PFSK-1 (cell line): ENCODE measurements at regions not wholly inside any gene's neighbourhood (a gene's known extent, or its start where the extent isn't known, plus 50 kb on each side); places are given as distances from the start of the nearest gene placed in this dataset.

ENCODE experiments used
- FOXP2 ChIP-seq: optimal IDR thresholded peaks from 2 replicates; pipeline ENCODE3; 2011; ENCODE audit warnings: borderline replicate concordance, control low read depth, inconsistent platforms; ENCODE audit not compliant: insufficient read depth; ENCODE audit errors: extremely low read length, extremely low read depth
- POLR2AphosphoS5 ChIP-seq: IDR thresholded peaks from 2 replicates; pipeline ENCODE4 v1.6.1; 2012; ENCODE audit warnings: low read depth, mild to moderate bottlenecking, control low read depth, low read length, moderate library complexity
- REST ChIP-seq, 2 experiments: IDR thresholded peaks; 2 replicates each; pipeline versions ENCODE4 v1.6.1 to v1.8.0; 2011 to 2012; ENCODE audit warnings: low read depth in 2 of 2, low read length in 2 of 2, control low read depth in 1 of 2, inconsistent platforms in 1 of 2, mild to moderate bottlenecking in 1 of 2, moderate library complexity in 1 of 2; ENCODE audit not compliant: insufficient read depth in 1 of 2
- SIN3A ChIP-seq: IDR thresholded peaks from 2 replicates; pipeline ENCODE4 v1.6.1; 2012; ENCODE audit warnings: mild to moderate bottlenecking, low read length, moderate library complexity, borderline replicate concordance; ENCODE audit not compliant: insufficient read depth
- TAF1 ChIP-seq: IDR thresholded peaks from 2 replicates; pipeline ENCODE4 v1.6.1; 2012; ENCODE audit warnings: low read length, control low read depth, borderline replicate concordance; ENCODE audit not compliant: insufficient read depth

DNA sequence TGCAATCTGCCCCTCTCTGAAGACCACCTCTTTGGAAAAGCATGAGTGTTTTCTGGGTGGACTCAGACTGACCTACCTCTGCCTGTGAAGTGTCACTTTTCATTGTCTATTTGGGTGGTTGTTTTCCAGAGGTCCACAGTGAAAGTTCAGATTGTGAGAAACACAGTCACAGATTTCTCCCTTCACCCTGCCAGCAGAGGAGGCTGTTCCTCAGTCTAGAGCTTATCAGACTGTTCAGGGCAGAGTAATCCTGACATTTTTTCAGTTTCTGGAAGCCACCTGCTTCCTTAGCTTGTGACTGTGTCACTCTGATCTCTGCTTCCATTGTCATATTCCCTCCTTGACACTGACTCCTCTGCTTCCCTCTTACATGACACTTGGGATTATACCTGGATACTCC is 55.4 kb upstream of the RMP24 start:
- TF ChIP-seq TAF1: no peak
- no peak for TF ChIP-seq REST (IDR thresholded peaks at IDR 0.05; ENCODE audit: insufficient read depth in 1 of 2, low read depth in 2 of 2, low read length in 2 of 2)
- no peak for TF ChIP-seq SIN3A
- no peak for TF ChIP-seq POLR2AphosphoS5
- no peak for TF ChIP-seq FOXP2

DNA sequence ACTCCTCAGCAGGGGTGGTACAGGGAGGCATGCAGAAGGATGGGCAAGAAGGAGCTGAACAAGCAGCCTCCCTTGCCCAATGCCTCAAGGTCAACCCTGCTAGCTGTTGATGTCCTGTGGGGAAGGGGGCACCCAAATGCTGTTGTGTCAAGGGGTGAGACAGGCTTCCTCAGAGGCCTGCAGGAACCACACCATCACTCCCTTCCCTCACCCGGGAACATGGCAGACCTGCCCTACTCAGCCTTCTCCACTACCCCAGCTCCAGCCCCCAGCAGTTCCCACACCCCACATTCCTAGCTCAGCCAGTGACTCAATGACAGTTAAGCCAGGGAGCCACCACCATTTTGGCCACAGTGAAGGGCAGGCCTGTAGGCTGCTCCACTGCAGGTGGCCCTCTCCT is 53.9 kb upstream of the RMP24 start:
- TF ChIP-seq POLR2AphosphoS5 (no peak), REST (IDR thresholded peaks at IDR 0.05; ENCODE audit: insufficient read depth in 1 of 2, low read depth in 2 of 2, low read length in 2 of 2) (no peak), FOXP2 (no peak), TAF1 (no peak), SIN3A (no peak)

DNA sequence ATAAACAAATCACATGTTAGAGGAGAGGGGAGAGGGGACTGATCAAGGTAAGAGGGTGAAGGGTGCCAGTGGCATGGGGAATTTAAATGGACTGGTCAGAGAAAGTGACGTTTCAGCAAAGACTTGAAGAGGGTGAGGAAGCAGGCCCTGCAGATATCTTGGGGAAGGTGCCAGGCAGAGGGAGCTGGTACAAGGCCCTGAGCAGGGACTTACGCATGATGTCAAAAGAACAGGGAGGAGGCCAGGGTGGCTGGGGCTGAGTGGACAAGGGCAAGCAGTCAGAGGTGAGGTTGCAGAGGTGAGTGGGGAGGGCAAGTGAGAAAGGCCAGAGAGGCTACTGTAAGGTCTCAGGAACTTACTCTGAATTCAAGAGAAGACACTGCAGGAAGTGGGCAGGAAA is 53.3 kb upstream of the RMP24 start:
- TF ChIP-seq SIN3A (no peak), POLR2AphosphoS5 (no peak), REST (IDR thresholded peaks at IDR 0.05; ENCODE audit: insufficient read depth in 1 of 2, low read depth in 2 of 2, low read length in 2 of 2) (no peak), FOXP2 (no peak), TAF1 (no peak)

DNA sequence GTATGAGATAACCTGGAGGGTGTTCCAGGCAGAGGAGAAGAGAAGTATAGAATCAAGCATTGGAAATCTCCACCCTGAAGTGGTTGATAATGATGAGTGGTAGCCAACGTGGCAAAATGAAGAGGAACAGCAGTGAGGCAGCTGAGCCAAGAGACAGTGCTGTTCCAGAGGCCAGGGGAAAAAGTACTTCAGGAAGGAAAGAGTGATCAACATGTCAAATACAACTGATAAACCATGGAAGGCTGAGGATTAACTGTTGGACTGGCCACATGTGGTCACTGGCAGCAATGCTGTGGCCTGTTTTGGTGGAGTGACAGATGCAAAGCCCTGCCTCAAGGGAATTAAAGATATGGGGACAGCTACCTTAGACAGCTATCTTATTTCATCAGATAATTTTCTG is 51.9 kb upstream of the RMP24 start:
- TF ChIP-seq SIN3A: no peak
- TF ChIP-seq TAF1: no peak
- no peak for TF ChIP-seq POLR2AphosphoS5
- TF ChIP-seq FOXP2: no peak
- TF ChIP-seq REST (IDR thresholded peaks at IDR 0.05; ENCODE audit: insufficient read depth in 1 of 2, low read depth in 2 of 2, low read length in 2 of 2): no peak
